Cardiac muscle cell (in vitro differentiated cells and primary cell): ENCODE measurements at regions not wholly inside any gene's neighbourhood (a gene's known extent, or its start where the extent isn't known, plus 50 kb on each side); places are given as distances from the start of the nearest gene placed in this dataset.

Experiments used
- DNase-seq, 2 donors: peaks; one replicate each; pipeline versions ENCODE4 v3.0.0 to v3.0.0-alpha.2; 2010 to 2017; ENCODE audit warnings: low read depth in 1 of 2, low spot score in 1 of 2
- H3K27ac ChIP-seq: fragments of 200-600 bp; sonication (generic); 2 replicates; pipeline ENCODE4 v1.5.1; 2016
- H3K27me3 ChIP-seq: fragments of 200-600 bp; sonication (generic); 2 replicates; pipeline ENCODE4 v1.6.0; 2016; ENCODE audit warnings: control low read depth
- H3K36me3 ChIP-seq: fragments of 200-600 bp; sonication (generic); 2 replicates; pipeline ENCODE4 v1.5.1; 2016; ENCODE audit warnings: control low read depth
- H3K4me1 ChIP-seq: fragments of 200-600 bp; sonication (generic); 2 replicates; pipeline ENCODE4 v1.8.1; 2017; ENCODE audit warnings: low read depth, mild to moderate bottlenecking, mixed run types
- H3K4me3 ChIP-seq: fragments of 200-600 bp; sonication (generic); 2 replicates; pipeline ENCODE4 v1.5.1; 2016; ENCODE audit warnings: mild to moderate bottlenecking
- H3K9me3 ChIP-seq: fragments of 200-600 bp; sonication (generic); 2 replicates; pipeline ENCODE4 v1.5.1; 2017; ENCODE audit warnings: low read depth, mild to moderate bottlenecking, control low read depth
- TF ChIP-seq, protein P1 (sequence below): IDR thresholded peaks from 2 replicates; pipeline ENCODE4 v1.5.1; 2012; ENCODE audit warnings: low read depth, mild to moderate bottlenecking, low read length

GRCh38 chr4:181083757-181084361 is 1159.3 kb upstream of the TENM3 start:
- H3K27me3 ChIP-seq = no peaks in the 10 kb centered on the region
- no peak overlapping the region for H3K27ac ChIP-seq
- H3K4me1 ChIP-seq = no peaks in the 10 kb centered on the region
- DNase-seq = no peak
- H3K36me3 ChIP-seq = no peaks in the 10 kb centered on the region
- H3K4me3 ChIP-seq = no peak overlapping the region
- H3K9me3 ChIP-seq = no peaks in the 10 kb centered on the region
- TF ChIP-seq, protein P1, sequence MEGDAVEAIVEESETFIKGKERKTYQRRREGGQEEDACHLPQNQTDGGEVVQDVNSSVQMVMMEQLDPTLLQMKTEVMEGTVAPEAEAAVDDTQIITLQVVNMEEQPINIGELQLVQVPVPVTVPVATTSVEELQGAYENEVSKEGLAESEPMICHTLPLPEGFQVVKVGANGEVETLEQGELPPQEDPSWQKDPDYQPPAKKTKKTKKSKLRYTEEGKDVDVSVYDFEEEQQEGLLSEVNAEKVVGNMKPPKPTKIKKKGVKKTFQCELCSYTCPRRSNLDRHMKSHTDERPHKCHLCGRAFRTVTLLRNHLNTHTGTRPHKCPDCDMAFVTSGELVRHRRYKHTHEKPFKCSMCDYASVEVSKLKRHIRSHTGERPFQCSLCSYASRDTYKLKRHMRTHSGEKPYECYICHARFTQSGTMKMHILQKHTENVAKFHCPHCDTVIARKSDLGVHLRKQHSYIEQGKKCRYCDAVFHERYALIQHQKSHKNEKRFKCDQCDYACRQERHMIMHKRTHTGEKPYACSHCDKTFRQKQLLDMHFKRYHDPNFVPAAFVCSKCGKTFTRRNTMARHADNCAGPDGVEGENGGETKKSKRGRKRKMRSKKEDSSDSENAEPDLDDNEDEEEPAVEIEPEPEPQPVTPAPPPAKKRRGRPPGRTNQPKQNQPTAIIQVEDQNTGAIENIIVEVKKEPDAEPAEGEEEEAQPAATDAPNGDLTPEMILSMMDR = no peak

- Histone ChIP-seq H3K36me3 (no peaks in the 10 kb centered on the region), H3K9me3 (no peaks in the 10 kb centered on the region), H3K4me3 (no peak overlapping the region), H3K27me3 (no peaks in the 10 kb centered on the region), H3K27ac (no peak overlapping the region), H3K4me1 (no peaks in the 10 kb centered on the region)
- TF ChIP-seq, protein P1 = no peak
- no peak for DNase-seq
These were observed 1157.6 kb upstream of the TENM3 start for GRCh38 chr4:181085557-181085956.

- H3K27ac ChIP-seq = no peak overlapping the region
- no peak overlapping the region for H3K4me3 ChIP-seq
- TF ChIP-seq, protein P1 = no peak
- no peaks in the 10 kb centered on the region for H3K4me1 ChIP-seq
- H3K36me3 ChIP-seq = no peaks in the 10 kb centered on the region
- H3K9me3 ChIP-seq = no peaks in the 10 kb centered on the region
- H3K27me3 ChIP-seq = no peaks in the 10 kb centered on the region
- no peak for DNase-seq
These were observed 1137.7 kb upstream of the TENM3 start for GRCh38 chr4:181105487-181105886.

DNA sequence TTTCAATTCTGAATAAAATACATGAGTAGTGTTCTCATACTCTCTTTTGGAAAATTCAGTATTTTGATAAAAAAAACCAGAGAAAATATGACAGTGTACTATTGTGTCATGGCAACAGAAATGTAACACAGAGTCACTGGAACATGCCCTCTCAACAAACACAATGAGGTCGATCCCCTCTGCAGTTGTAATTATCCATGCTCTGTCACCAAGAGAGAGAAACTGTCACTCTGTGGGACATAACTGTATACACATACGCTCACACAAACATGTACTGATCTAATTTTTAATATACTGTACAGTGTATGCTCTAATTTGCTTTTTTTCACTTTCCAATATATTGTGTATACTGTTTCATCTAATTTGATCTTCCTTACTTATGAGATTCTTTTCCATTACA is 1136.8 kb upstream of the TENM3 start:
- DNase-seq = no peak
- TF ChIP-seq, protein P1 = no peak
- no peak overlapping the region for H3K27ac ChIP-seq
- H3K27me3 ChIP-seq = no peaks in the 10 kb centered on the region
- H3K4me3 ChIP-seq = no peak overlapping the region
- no peaks in the 10 kb centered on the region for H3K4me1 ChIP-seq
- no peaks in the 10 kb centered on the region for H3K36me3 ChIP-seq
- H3K9me3 ChIP-seq = no peaks in the 10 kb centered on the region

GRCh38 chr4:181108237-181108636 is 1135.0 kb upstream of the TENM3 start:
- no peaks in the 10 kb centered on the region for H3K9me3 ChIP-seq
- DNase-seq = no peak
- no peaks in the 10 kb centered on the region for H3K36me3 ChIP-seq
- no peaks in the 10 kb centered on the region for H3K27me3 ChIP-seq
- H3K4me1 ChIP-seq = no peaks in the 10 kb centered on the region
- H3K4me3 ChIP-seq = no peak overlapping the region
- TF ChIP-seq, protein P1 = no peak
- H3K27ac ChIP-seq = no peak overlapping the region
